H1 (cell line): ENCODE measurements at regions not wholly inside any gene's neighbourhood (a gene's known extent, or its start where the extent isn't known, plus 50 kb on each side); places are given as distances from the start of the nearest gene placed in this dataset.

ENCODE experiments used
- CHD2 ChIP-seq: IDR thresholded peaks from 2 replicates; pipeline ENCODE4 v1.6.1; 2012; ENCODE audit warnings: low read length, improper control_type of control experiment
- CTBP2 ChIP-seq: IDR thresholded peaks from 2 replicates; pipeline ENCODE4 v1.7.0; 2011; ENCODE audit warnings: borderline replicate concordance, mild to moderate bottlenecking, moderate library complexity, mixed read lengths, low read length; ENCODE audit not compliant: insufficient read depth, insufficient read length
- CTCF ChIP-seq, 3 experiments: IDR thresholded peaks; 1 replicate in 2 of 3; 2 replicates in 1 of 3; pipeline versions ENCODE4 v1.5.1 to v1.6.1; 2011; ENCODE audit warnings: low read length in 3 of 3, mild to moderate bottlenecking in 3 of 3, inconsistent platforms in 2 of 3, low read depth in 1 of 3, moderate library complexity in 1 of 3; ENCODE audit not compliant: insufficient read depth in 1 of 3; ENCODE audit errors: control extremely low read depth in 1 of 3
- KDM1A ChIP-seq: fragments of 200-600, 300-600 bp; sonication (generic); IDR thresholded peaks from 2 replicates; pipeline ENCODE4 v1.7.1; 2016; ENCODE audit warnings: mild to moderate bottlenecking, low read length, borderline replicate concordance
- KDM4A ChIP-seq: IDR thresholded peaks from one replicate; pipeline ENCODE4 v1.7.1; 2012; ENCODE audit warnings: low read depth, mild to moderate bottlenecking, moderate library complexity, low read length, inconsistent platforms; ENCODE audit not compliant: severe bottlenecking
- KDM5A ChIP-seq: fragments of 200-600 bp; IDR thresholded peaks from 2 replicates; pipeline ENCODE4 v1.7.1; 2012; ENCODE audit warnings: mild to moderate bottlenecking, low read length, inconsistent platforms, mixed read lengths
- NRF1 ChIP-seq: IDR thresholded peaks from 2 replicates; pipeline ENCODE4 v1.6.1; 2011; ENCODE audit warnings: mild to moderate bottlenecking, low read depth, low read length, improper control_type of control experiment
- ZNF274 ChIP-seq: IDR thresholded peaks from 2 replicates; pipeline ENCODE4 v1.7.0; 2012; ENCODE audit warnings: low read length, borderline replicate concordance; ENCODE audit errors: extremely low read depth
- TF ChIP-seq, protein P1 (sequence below): fragments of 300-600 bp; sonication (generic); IDR thresholded peaks from 2 replicates; pipeline ENCODE4 v1.7.1; 2012; ENCODE audit warnings: low read length, moderate library complexity, mild to moderate bottlenecking, inconsistent platforms; ENCODE audit not compliant: insufficient replicate concordance

- TF ChIP-seq, protein P1, sequence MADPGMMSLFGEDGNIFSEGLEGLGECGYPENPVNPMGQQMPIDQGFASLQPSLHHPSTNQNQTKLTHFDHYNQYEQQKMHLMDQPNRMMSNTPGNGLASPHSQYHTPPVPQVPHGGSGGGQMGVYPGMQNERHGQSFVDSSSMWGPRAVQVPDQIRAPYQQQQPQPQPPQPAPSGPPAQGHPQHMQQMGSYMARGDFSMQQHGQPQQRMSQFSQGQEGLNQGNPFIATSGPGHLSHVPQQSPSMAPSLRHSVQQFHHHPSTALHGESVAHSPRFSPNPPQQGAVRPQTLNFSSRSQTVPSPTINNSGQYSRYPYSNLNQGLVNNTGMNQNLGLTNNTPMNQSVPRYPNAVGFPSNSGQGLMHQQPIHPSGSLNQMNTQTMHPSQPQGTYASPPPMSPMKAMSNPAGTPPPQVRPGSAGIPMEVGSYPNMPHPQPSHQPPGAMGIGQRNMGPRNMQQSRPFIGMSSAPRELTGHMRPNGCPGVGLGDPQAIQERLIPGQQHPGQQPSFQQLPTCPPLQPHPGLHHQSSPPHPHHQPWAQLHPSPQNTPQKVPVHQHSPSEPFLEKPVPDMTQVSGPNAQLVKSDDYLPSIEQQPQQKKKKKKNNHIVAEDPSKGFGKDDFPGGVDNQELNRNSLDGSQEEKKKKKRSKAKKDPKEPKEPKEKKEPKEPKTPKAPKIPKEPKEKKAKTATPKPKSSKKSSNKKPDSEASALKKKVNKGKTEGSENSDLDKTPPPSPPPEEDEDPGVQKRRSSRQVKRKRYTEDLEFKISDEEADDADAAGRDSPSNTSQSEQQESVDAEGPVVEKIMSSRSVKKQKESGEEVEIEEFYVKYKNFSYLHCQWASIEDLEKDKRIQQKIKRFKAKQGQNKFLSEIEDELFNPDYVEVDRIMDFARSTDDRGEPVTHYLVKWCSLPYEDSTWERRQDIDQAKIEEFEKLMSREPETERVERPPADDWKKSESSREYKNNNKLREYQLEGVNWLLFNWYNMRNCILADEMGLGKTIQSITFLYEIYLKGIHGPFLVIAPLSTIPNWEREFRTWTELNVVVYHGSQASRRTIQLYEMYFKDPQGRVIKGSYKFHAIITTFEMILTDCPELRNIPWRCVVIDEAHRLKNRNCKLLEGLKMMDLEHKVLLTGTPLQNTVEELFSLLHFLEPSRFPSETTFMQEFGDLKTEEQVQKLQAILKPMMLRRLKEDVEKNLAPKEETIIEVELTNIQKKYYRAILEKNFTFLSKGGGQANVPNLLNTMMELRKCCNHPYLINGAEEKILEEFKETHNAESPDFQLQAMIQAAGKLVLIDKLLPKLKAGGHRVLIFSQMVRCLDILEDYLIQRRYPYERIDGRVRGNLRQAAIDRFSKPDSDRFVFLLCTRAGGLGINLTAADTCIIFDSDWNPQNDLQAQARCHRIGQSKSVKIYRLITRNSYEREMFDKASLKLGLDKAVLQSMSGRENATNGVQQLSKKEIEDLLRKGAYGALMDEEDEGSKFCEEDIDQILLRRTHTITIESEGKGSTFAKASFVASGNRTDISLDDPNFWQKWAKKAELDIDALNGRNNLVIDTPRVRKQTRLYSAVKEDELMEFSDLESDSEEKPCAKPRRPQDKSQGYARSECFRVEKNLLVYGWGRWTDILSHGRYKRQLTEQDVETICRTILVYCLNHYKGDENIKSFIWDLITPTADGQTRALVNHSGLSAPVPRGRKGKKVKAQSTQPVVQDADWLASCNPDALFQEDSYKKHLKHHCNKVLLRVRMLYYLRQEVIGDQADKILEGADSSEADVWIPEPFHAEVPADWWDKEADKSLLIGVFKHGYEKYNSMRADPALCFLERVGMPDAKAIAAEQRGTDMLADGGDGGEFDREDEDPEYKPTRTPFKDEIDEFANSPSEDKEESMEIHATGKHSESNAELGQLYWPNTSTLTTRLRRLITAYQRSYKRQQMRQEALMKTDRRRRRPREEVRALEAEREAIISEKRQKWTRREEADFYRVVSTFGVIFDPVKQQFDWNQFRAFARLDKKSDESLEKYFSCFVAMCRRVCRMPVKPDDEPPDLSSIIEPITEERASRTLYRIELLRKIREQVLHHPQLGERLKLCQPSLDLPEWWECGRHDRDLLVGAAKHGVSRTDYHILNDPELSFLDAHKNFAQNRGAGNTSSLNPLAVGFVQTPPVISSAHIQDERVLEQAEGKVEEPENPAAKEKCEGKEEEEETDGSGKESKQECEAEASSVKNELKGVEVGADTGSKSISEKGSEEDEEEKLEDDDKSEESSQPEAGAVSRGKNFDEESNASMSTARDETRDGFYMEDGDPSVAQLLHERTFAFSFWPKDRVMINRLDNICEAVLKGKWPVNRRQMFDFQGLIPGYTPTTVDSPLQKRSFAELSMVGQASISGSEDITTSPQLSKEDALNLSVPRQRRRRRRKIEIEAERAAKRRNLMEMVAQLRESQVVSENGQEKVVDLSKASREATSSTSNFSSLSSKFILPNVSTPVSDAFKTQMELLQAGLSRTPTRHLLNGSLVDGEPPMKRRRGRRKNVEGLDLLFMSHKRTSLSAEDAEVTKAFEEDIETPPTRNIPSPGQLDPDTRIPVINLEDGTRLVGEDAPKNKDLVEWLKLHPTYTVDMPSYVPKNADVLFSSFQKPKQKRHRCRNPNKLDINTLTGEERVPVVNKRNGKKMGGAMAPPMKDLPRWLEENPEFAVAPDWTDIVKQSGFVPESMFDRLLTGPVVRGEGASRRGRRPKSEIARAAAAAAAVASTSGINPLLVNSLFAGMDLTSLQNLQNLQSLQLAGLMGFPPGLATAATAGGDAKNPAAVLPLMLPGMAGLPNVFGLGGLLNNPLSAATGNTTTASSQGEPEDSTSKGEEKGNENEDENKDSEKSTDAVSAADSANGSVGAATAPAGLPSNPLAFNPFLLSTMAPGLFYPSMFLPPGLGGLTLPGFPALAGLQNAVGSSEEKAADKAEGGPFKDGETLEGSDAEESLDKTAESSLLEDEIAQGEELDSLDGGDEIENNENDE, result no peak
- TF ChIP-seq CTBP2, result no peak
- no peak for TF ChIP-seq CTCF (IDR thresholded peaks at IDR 0.05; ENCODE audit: control extremely low read depth in 1 of 3, insufficient read depth in 1 of 3, low read depth in 1 of 3, low read length in 3 of 3)
- TF ChIP-seq ZNF274, result no peak
- TF ChIP-seq CHD2, result no peak
- TF ChIP-seq KDM5A, result no peak
- TF ChIP-seq KDM4A, result no peak
- TF ChIP-seq KDM1A, result no peak
- no peak for TF ChIP-seq NRF1
Measured at GRCh38 chr3:61448378-61448777, 113.0 kb upstream of the PTPRG start (continued).
